ELR (cell line): ENCODE measurements at regions not wholly inside any gene's neighbourhood (a gene's known extent, or its start where the extent isn't known, plus 50 kb on each side); places are given as distances from the start of the nearest gene placed in this dataset.
"Not testable (repeated sequence)": the region's sequence is repeated elsewhere in the genome, so short reads cannot be mapped to it uniquely, and the experiment has no call there.

Source experiments
- DNase-seq: peaks from one replicate; pipeline ENCODE4 v3.0.0-alpha.2; 2015; ENCODE audit warnings: low read depth

DNA sequence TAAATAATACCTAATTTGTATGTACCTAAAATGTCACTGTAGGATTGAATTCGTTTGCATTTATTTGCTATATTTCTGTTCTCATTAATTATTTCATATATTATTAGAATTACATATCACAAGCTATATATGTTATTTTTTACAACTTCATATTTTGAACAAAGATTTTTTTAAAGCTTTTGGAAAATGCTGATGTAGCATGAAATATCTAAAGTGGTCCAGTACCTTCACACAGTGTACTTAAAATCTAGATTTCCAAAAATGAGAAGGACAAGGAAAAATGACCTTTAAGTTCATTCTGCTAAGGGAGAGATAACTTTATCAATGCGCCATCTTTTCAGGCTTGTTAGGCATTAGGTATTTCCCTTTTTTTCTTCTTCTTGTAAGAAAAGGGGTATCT lies 71.8 kb downstream of the LARP7 start:
- DNase-seq: no peak

DNA sequence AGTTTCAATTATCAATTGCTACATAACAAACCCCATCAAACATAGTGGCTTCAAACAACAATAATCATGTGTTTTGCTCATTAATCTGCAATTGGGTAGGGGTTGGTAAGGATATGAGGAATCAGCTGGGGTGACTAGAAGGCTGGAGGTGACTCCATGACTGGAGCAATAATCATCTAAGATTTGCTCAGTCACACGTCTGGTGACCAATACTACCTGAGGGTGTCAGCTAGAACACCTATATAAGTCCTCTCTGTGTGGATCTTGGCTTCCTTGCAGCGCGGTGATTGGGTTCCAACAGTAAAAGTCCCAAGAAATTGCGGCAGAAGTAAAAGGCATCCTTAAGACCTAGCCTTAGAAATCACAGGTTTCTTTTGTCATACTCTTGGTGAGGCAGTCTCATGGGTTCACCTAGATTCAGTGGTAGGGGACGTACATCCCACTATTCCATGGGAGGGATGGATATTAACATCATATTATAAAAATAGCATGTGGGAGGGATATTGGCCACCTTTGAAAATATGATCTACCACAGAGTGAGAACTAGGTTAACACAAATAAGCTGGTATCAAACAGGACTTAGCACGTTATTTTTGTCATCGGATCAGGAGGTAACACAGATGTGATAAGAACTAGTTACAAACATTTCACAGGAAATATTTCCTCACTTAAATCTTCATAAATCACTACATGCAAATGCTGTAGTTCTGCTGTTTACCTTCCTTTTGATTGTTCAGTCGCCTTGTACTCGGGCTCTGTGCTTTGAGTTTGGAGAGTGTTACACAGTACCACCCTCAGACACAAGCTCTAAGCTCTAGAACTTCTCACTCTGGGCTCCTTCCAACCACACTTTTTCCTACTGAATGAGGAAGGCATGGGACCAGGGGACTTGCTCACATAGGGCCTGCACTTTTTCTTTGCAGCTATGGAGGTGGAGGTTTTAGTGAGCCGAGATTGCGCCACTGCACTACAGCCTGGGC lies 78.3 kb downstream of the LARP7 start:
- no peak for DNase-seq

DNA sequence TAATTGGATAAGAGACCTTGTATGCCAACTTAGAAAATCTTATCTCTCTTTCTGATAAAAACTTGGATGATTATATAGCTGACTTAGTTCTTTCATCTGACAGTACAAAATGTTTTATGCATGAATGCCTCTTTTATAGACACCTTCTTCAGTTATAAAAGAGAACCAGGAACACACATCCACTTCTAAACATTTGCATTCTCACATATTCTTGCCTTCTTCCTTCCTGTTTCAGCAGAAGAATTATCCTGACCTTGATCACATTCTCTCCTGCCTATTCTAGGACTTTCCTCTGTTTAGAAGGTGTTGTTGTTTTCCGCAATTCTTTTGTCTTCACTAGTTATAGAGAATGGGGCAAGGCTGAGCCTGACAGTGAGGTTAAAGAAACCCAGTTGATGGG lies 80.9 kb downstream of the LARP7 start:
- no peak for DNase-seq

DNA sequence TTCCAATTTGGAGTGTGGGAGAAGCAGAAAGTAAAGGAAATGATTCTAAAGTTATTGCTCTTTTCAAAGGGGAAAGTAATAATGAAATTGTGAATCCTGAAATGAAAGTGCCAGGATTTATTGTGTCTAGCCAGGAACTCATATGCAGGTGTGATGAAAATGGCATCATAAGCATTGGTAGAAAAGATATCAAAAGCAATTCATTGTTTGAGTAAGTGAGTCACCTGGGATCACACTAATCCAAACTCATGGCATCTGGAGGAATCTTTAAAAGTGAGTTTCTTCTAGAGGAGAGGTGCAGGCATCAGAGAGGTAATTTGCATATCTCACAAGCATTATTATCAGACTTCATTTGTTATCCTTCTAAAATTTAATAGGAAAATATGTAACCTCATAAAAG lies 84.7 kb downstream of the LARP7 start:
- no peak for DNase-seq

DNA sequence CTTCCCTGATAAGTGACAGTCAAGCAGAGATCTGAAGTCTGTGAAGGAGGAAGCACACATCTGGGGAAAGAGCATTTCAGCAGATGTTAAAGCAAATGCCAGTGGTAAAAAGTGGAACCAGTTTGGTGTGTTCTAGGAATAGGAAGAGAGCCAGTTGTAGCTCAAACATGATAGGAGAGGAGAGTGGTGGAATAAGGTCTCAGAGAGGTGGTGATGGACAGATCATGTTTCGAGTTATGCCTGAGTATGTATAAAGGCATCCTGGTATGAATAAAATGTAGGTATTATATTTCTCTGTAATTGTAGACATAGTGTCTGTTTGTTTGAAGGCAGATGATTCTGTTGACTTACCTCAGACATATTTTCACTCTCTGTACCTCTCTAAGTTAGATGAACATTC lies 89.1 kb downstream of the LARP7 start:
- DNase-seq: no peak

DNA sequence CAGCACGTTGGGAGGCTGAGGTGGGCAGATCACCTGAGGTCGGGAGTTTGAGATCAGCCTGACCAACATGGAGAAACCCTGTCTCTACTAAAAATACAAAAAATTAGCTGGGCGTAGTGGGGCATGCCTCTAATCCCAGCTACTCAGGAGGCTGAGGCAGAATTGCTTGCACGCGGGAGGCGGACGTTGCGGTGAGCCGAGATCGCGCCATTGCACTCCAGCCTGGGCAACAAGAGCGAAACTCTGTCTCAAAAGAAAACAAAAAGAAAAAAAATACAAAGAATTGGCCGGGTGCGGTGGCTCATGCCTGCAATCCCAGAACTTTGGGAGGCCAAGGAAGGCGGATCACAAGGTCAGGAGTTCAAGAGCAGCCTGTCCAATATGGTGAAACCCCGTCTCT lies 90.8 kb downstream of the LARP7 start:
- DNase-seq: not testable (repeated sequence)

DNA sequence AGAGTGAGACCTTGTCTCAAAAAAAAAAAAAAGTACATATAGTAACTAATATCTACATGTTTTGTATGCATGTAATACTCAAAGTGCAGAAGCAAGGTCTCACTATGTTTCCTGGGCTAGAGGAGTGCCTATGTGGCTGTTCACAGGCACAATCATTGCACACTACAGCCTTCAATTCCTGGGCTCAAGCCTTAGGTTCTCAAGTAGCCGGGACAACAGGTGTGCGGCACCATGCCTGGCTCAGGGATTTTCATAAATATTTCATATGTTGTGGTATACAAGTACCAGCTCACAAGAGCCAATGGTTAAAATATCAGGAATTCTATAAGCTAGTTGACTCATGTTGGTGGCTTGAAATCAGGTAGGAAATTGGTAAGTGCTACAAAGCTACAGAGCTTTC lies 94.8 kb downstream of the LARP7 start:
- no peak for DNase-seq

DNA sequence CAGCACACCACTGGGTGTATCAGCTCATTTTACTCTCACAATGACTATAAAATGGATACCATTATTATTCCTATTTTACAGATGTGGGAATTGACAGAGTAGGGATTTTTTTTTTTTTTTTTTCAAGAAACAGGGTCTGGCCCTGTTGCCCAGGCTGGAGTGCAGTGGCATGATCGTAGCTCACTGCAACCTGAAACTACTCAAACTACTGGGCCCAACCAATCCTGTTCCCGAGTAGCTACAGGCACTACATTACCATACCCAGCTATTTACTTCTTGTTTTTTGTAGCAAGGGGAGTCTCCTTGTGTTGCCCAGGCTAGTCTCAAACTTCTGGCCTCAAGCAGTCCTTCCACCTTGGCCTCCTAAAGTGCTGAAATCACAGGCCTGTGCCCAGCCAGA lies 95.2 kb downstream of the LARP7 start:
- DNase-seq: no peak

DNA sequence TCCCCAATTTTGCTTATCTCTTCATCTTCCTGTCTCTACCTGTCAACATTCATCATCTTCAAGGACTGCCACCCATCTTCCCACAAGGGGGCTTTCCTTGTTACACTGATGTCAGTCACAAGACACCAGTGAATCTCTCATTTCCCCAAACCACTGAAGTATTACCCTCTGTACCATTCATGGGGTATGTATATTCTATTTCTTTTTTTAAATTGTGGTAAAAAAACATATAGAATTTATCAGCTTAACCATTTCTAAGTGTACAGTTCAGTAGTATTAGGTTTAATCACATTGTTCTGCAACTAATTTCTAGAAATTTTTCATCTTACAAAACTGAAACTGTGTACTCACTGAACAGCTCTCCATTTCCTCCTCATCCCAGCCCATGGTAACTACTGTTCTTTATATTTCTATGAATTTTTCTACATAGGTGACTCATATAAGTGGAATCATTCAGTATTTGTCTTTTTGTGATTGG lies 98.6 kb downstream of the LARP7 start:
- DNase-seq: peak; percentile 36

DNA sequence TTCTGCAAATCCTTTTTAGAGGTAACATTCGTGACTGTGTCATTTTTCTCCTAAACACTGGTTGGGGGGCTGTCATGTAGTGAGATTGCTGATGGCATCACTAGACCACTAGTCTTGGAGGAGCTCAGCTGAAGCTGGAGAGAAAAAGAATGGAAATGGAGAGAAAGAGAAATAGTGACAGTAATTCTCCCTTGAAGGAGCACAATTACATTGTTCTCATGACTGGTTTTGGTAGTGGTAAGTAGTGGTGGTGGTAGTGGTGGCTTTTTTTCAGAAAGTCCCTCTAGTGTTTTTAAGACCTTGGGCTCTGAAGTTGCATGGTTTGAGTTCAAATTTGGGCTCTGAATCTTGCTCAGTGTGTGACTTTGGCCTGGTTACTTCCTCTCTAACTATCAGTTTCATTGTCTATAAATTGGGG lies 99.8 kb downstream of the LARP7 start:
- DNase-seq: no peak

DNA sequence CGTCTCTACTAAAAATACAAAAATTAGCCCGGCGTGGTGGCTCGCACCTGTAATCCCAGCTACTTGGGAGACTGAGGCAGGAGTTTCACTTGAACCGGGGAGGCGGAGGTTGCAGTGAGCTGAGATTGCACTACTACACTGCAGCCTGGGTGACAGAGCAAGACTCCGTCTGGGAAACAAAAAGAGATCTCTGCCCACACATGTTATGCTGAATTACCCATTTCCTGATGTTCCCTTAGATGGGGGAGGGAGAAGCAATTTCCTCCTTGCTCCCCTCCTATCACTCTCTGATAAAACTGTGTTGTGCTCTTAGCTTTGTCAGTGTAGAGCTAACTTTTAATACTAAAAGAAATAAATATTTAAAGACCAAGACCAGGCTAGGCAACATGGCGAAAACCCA lies 102.5 kb downstream of the LARP7 start:
- no peak for DNase-seq

DNA sequence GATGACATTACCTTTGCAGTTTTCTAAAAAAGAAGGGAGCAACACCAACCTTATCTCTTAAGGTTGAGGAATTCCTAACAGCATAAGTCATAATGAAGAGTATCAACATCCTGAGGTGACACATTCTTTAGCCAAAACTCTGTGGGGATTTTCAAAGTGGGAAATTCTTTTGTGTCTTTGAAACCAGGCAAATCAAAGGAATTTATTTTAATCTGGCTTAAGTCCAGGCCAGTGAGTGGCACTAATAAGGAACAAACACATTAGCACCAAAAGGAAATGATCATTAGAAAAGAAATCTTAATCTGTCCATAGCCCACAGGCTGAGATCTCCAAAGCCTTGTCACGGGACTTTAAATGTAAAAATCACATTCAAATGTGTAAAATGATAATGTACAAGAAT lies 110.1 kb downstream of the LARP7 start:
- DNase-seq: peak; percentile 42

DNA sequence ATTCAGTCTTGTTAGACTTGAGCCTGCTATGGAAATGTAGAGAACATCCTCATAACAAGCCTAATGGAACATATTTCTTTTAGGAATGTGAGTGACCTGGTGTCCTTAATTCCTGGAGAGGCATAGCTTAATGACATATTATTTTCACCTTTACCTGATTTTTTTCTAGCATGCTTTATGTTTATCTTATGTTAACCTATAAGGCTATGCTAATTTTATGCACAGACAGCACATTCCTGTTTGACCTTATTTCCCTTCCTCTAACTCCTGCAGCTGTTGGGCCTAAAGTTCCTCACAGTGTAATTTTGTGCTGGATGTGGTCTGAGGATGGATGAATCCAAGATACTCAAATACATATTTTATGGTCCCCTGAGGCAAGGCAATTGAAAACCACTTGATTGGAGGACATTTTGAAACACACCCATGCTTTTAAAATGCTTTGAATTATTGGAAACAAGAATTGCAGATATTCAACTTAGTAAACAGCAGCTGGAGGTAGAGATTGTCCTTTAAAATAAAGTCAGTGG lies 111.5 kb downstream of the LARP7 start:
- DNase-seq: no peak

DNA sequence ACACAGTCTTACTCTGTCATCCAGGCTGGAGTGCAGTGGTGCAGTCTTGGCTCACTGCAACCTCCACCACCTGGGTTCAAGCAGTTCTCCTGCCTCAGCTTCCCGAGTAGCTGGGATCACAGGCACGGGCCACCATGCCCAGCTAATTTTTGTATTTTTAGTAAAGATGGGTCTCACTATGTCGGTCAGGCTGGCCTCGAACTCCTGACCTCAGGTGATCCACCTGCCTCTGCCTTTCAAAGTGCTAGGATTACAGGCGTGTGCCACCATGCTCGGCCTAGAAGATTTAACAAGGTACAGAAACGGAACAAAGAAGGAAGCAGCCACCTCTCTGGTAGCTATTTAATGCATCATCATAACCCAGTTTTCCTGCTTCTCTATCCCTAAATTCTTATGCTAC lies 113.8 kb downstream of the LARP7 start:
- DNase-seq: not testable (repeated sequence)

DNA sequence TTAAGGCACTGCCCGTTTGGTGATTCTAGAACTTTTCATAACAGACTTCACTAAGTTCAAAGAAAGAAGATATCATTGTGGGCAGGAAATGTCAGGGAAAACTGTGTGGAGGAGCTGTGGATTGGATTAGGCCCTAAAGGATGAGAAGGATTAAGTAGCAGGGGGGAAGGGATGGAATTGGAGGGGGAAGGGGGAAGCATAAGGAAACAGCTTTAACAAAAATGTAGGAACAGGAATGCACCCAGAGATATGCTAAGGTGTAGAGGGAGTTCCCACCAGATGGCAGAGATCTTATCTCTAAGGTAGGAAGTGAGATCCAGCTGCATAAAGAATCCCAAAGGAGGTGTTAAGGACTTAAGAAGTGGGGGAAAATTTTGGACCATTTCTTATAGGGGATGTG lies 114.5 kb downstream of the LARP7 start:
- no peak for DNase-seq

DNA sequence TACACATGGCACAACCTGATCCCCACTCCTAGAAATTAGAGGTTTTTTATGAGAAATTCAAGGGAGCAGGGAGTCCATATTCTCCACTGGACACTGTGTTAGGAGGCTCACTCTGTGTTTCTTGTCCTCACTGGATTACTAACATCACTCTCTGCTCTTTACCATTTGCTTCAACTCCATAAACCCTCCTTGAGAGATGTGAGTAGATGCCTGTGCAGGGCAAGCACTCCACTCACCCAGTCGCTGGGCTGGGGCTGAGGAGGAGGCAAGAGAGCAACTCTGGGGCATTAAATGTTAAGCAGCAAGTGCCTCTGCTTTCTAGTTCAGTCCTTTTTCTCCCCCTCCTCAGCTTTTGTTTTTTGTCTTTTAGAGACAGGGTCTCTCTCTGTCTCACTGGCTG lies 115.1 kb downstream of the LARP7 start:
- no peak for DNase-seq

DNA sequence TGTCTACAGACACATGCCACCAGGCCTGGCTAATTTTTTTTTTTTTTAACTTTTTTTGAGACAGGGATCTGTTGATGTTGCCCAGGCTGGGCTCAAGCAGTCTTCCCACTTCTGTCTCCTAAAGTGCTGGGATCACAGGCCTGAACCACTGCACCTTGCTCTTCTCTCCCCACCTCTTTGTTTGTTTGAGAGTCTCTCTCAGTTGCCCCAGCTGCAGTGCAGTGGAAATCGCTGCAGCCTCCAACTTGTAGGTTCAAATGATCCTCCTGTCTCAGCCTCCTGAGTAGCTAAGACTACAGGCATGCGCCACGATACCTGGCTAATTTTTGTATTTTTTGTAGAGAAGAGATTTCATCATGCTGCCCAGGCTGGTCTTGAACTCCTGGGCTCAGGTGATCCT lies 115.6 kb downstream of the LARP7 start:
- DNase-seq: no peak

DNA sequence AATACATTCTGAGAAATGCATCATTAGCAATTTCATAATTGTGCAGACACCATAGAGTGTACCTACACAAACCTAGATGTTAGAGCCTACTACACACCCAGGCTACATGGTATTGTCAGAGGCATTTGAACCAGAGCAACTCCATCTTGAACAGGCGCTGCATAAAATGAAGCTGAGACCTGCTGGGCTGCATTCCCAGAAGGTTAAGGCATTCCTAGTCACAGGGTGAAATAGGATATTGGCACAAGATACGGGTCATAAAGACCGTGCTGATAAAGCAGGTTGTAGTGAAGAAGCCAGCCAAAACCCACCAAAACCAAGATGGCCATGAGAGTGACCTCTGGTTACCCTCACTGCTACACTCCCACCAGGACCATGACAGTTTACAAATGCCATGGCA lies 116.4 kb downstream of the LARP7 start:
- DNase-seq: no peak

DNA sequence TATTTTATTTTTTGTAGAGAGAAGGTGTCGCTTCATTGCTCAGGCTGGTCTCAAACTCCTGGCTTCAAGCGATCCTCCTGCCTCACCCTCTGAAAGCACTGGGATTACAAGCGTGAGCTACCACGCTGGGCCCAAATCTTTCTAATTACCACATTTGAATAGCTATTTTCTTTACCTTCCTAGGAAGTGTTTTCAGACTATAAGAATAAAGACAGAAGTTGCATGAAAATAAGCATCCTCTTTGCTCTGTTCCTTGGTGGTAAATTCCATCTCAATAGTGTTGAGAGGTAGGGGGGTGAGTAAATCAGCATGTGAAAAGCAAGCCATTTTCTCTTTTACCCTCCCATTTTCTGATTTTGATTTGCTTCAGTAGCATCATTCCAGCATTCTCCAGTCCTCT lies 122.4 kb downstream of the LARP7 start:
- DNase-seq: no peak

DNA sequence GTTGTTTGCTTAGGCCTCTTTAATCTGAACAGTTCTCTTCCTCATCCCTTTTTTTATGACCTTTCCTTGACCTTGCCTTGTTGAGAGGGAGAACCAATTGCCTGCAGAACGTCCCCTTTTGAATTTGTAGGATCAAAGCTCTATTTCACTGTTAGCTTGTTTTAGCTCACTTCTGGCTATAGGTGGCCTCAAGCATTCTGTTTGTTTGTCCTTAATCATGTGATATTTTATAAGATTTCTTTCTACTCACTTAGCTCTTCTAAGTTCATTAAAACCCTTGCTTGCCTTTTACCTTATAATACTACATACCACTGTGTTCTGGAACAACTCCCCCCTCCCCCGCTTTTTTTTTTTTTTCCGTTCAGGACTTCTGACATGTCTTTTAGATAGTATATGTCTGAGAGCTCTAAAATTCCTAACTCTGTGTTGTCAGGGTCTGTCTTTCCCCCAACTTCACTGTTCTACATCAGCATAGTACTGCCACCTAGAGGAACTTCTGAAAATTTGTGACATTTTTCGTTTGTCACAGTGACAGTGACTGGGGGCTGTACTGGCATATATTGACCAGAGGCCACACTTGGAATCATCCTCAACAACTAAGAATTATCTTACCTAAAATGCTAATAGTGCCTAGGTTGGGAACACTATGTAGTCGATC lies 128.5 kb downstream of the LARP7 start:
- DNase-seq: peak; percentile 56

DNA sequence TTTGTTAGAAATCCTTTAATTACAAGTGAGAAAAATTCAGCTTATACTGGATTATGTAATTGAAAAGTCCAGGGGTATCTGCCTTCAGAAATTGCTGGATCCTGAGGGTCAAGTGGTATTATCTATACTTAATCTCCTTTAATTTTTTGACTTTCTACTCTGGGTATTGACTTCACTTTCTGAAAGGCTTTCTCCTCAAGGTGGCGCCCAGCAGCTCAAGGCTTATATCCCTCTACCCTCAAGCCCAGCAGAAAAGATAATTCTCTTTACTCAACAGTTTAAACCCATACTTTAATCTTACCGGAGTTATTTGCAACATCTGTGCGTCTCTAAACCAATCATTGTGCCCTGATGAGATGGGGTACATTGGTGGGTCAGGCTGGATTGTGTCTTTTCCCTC lies 129.5 kb downstream of the LARP7 start:
- DNase-seq: peak; percentile 57

DNA sequence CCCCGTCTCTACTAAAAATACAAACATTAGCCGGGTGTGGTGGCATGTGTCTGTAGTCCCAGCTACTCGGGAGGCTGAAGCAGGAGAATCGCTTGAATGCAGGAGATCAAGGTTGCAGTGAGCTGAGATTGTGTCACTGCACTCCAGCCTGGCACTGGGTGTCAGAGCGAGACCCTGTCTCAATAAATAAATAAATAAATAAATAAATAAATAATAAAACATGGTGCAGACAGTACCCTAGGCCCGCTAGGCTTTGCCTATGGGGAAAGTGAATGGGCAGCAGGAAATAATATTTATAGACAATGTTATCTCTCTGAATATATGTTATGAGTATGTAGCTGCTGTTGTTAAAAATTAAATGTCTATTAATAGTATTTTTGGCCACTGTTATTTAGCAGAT lies 130.4 kb downstream of the LARP7 start:
- DNase-seq: no peak

DNA sequence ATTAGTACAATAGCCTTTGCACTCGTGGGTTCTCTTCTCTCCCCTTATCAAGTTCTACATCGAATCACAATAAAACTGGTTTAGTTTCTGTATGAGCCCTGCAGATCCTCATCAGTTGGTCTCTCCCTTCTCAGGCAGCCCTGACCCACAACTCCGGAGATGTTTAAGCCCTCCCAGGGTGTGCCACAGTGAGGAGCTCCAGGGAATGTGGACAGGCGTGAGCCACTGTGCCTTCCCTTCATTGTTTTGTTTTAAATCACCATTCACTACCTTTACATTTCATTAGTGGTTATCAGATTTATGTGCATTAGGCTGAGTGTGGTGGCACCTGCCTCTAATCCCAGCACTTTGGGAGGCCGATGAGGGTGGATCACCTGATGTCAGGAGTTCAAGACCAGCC lies 133.2 kb downstream of the LARP7 start:
- no peak for DNase-seq
